ENCODE measurements at regions not wholly inside any gene's neighbourhood (a gene's known extent, or its start where the extent isn't known, plus 50 kb on each side); places are given as distances from the start of the nearest gene placed in this dataset.

GRCh38 chr7:156522801-156523200, 117.8 kb upstream of the RNF32 start:
- no peaks in the 10 kb centered on the region for H3K79me2 ChIP-seq (replicated peaks; ENCODE audit: insufficient read depth)
- no peak for ATAC-seq

More at GRCh38 chr7:156522801-156523200, 117.8 kb upstream of the RNF32 start:
- Histone ChIP-seq H3K4me2 (no peak overlapping the region), H3K27me3 (ENCODE audit: insufficient read depth) (no peaks in the 10 kb centered on the region), H3F3A (replicated peaks; ENCODE audit: low read depth) (no peaks in the 10 kb centered on the region), H2AFZ (no peak overlapping the region), H3K9me2 (ENCODE audit: insufficient read depth) (no peaks in the 10 kb centered on the region), H3K36me3 (ENCODE audit: insufficient read depth) (no peaks in the 10 kb centered on the region), H3K27ac (ENCODE audit: low read depth) (no peak overlapping the region), H4K20me1 (replicated peaks; ENCODE audit: insufficient read depth) (no peaks in the 10 kb centered on the region), H3K4me3 (no peak overlapping the region), H3K4me1 (ENCODE audit: insufficient read depth) (no peaks in the 10 kb centered on the region)
- H3K36me3 Mint-ChIP-seq (ENCODE audit: low read depth) = no peaks in the 10 kb centered on the region
- no peaks in the 10 kb centered on the region for H3K9me3 Mint-ChIP-seq
- peaks cover 6% of the 10 kb centered on the region for H3K27me3 Mint-ChIP-seq (ENCODE audit: insufficient read depth, low read depth, poor library complexity)
- no peaks in the 10 kb centered on the region for H3K4me1 Mint-ChIP-seq
- H3K27ac Mint-ChIP-seq = no peak overlapping the region
- TF ChIP-seq ZNF331 (CRISPR knock-in tag; IDR thresholded peaks at IDR 0.05; ENCODE audit: low read depth) (no peak), REST (IDR thresholded peaks at IDR 0.05; ENCODE audit: unreplicated experiment) (no peak), CTCF (conservative IDR thresholded peaks at IDR 0.05; ENCODE audit: low read depth in 2 of 2) (no peak), JUNB (IDR thresholded peaks at IDR 0.05; ENCODE audit: unreplicated experiment) (no peak), ETS1 (IDR thresholded peaks at IDR 0.05) (no peak), NANOG (IDR thresholded peaks at IDR 0.05; ENCODE audit: borderline replicate concordance) (no peak), EZH2 (IDR thresholded peaks at IDR 0.05; ENCODE audit: low read depth, unreplicated experiment) (no peak), CREB1 (CRISPR knock-in tag; IDR thresholded peaks at IDR 0.05; ENCODE audit: low read depth) (no peak), ZNF462 (CRISPR knock-in tag; IDR thresholded peaks at IDR 0.05) (no peak), ZNF114 (CRISPR knock-in tag; IDR thresholded peaks at IDR 0.05) (no peak), POLR2AphosphoS5 (IDR thresholded peaks at IDR 0.05; ENCODE audit: low read depth) (no peak), STAT1 (IDR thresholded peaks at IDR 0.05; ENCODE audit: unreplicated experiment) (no peak), EZH2phosphoT487 (IDR thresholded peaks at IDR 0.05; ENCODE audit: unreplicated experiment) (no peak)
- DNase-seq (ENCODE audit: low spot score) = no peak
- H3K4me3 Mint-ChIP-seq = no peak overlapping the region

Measured in GM23338 (cell line).